HuH-7.5 (cell line): ENCODE measurements at regions not wholly inside any gene's neighbourhood (a gene's known extent, or its start where the extent isn't known, plus 50 kb on each side); places are given as distances from the start of the nearest gene placed in this dataset.

ENCODE experiments used
- DNase-seq: peaks from one replicate; pipeline ENCODE4 v3.0.0; 2011; ENCODE audit warnings: low spot score

DNA sequence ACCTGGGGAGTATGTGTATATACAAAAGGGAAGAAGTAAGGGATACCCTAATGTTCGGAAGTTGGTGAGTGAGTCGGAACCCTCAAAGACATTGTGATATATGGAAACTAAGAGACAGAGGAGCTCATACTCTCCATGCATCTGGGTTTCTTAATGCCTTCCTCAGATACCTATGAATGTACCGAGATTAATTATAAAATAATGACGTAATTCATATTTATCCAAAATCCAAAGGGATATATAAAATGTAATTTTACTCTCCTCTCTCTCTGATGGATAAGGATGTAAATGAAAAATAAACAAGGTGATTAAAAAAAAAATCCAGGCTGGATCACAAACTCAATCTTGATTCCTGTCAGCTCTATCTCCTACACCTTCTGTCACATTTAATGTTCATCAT lies 275.9 kb upstream of the FAM241A start:
- DNase-seq: no peak

GRCh38 chr4:111871802-111872201 lies 273.5 kb upstream of the FAM241A start:
- DNase-seq: no peak

DNA sequence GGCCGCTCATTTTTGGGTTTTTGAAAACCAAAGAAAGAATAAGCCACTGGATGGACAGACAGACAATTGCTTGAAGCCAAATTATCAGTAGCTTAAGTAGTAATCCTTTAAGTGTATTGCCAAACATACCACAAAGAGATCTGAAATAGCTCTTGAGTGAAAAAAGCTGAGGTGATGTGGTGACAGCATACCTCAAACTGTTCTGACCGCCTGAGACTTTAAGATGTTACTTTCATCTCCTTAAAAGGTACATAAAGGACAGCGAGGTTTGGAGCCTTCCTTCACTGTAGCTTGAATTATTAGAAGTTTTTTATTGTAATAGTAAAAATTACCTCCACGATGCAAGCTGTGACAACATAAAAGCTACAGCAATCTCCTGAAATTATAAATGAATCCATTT lies 271.5 kb upstream of the FAM241A start:
- DNase-seq: no peak

DNA sequence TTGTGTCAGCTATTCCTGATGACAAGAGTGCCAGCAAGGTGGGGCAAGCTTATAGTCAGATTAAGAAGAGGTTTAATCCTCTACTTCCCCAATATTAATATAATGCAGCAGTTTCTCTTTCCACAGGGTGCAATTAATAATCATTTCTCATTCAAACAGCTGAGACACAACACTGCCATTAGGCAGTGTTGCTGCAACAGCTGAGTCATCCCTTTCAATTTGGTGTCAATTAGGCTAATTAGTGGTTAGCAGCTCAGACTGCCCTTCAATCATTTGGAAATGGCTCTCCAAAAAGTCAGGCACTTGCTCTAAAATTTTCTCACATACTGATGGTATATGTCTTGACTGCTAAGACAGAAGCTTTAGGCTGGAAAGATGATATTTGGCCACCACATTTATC lies 265.7 kb upstream of the FAM241A start:
- no peak for DNase-seq

GRCh38 chr4:111880116-111880515 lies 265.1 kb upstream of the FAM241A start:
- no peak for DNase-seq

DNA sequence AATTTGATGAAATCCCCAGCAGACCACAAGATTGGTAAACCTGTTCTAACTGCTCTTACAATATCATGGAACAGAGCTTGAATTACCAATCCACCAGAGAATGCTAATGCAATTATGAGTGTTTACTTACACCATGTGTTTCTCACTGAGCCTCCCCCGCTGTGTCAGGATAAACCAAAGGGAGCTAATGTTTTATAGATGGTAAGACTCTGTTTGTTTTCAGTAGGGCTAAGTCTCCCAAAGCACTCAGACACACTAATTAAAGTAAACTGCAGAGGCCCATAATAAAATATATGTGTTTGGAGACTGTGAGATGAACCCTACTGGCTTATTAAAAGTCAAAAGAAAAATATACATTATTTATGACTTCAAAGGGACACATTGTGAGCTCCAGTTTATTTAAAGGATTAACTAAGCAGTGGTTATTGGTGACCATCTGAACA lies 261.7 kb upstream of the FAM241A start:
- no peak for DNase-seq

GRCh38 chr4:111890412-111890811 lies 254.8 kb upstream of the FAM241A start:
- DNase-seq: no peak

DNA sequence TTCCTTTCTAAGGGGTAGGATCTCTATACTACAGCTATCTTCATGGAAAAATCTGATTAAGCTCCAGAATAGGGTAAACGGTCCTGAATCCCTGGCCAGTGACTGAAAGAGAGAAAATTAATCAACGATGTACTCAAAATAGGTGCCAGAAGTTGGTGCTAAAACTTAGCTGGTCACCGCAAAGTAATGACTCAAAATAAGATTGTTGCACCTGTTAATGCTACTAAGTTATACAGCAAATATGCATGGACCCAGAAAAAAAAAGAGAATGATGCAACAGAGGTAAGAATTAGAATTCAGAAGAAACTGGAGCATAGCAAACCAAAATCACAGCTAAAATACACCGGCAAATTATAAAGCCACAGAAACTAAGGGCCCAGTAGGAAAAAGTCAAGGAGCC lies 239.7 kb upstream of the FAM241A start:
- no peak for DNase-seq

GRCh38 chr4:111919639-111920038 lies 225.6 kb upstream of the FAM241A start:
- no peak for DNase-seq

DNA sequence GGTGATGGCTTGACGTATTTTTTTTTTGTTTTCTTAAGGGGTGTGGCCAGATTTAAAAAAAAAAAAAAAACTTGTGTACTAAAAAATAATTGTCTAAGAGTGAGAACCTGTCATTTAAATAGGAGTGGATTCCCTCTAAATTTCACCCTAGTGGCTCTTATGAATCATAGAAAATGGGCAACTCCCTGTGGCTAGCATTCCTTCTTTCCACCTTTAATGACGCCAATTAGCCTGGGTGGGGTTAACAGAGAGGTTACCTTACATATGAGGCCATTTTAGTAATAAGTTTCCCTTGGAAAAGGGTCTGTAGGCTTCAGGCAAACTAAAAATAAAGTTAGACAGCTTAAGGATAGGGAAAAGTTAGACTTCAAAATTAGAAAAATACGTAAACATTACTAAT lies 223.5 kb upstream of the FAM241A start:
- DNase-seq: no peak

DNA sequence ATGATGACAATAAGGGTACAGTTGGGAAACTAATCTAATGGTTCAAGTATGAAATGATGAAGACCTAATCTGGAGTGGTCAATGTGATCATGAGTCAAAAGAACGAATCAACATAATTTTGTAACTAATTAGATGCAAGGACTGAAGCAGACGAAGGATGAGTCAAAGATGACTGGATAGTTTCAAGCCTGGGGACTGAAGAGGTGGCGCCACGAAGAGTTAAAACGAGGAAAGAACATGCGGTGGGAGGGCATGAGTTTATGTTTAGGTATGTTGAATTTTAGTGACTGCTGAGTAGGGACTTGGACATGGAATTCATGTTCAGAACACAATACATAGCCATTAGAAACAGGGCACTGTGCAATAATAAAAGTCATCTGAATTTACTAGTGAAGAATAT lies 221.5 kb upstream of the FAM241A start:
- DNase-seq: no peak

DNA sequence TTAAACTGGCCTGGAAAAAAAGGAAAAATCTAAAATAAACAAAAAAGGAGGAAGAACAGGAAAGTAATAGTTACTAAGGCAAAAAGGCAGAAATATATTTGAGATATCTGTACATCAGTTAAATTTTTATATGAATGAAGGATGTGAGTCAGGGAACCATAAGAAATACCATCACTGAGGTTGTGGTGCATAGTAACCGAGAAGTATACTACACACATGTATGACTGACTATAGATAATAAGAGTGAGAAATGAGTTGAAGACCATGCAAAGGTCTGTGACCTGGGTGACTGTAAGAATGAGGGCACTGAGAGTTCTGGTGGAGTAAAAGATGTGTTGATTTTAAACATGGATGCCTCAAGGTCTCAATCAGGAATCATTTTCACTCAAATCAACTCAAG lies 220.6 kb upstream of the FAM241A start:
- DNase-seq: no peak

DNA sequence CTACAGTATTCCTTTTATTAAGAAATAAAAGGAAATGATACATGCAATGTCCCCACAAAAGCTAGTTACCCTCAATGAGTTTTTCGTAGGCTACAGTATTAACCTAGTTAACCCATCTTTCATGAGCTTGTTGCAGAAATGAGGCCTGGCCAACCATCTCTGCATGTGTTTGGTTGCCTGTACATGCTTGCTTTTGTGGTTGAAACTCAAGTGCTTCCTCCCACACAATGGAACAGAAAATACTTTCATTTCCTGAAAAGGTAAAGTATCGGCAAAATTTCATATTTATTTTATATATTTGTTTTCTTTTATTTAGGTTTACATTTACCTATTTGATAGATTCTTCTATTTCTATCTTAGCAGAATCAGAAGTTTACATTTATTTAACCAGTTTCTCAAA lies 214.6 kb upstream of the FAM241A start:
- no peak for DNase-seq

DNA sequence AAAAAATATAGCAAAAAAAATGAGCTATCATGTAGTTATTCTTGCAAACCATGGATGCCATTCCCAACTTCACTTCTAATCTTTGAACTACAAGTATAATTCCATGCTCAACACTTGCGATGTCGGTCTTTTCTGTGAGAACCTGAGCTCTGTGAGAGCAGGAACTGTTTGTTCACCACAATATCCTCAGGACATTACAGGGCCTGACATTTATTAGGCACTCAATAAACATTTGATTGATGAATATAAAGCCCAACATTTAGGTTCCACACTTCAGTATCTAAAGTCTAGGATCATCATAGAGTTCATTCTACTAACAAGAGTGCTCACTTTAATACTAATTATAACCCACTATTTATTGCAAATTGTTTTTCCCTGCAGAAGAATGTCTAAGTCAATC lies 211.6 kb upstream of the FAM241A start:
- DNase-seq: no peak

- DNase-seq: no peak
These were observed 210.9 kb upstream of the FAM241A start for GRCh38 chr4:111934314-111934713.

DNA sequence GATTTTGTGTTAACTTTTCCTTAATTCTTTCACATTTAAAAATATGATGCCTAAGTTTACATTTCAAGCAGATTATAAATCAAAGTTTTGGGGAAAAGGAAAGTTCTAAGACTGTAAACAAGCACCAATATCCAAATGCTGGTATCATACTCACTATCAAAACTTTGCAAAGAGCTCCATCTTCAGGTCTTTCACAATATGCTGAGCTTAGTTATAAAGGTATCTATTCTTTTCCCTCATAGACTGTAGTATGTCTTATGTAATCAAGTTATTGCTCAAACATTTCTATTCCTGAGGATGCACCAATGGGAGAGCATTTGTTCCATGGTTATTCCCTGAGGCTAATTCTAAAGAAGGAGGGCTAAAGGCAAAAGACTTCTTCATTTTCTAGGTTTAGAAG lies 207.9 kb upstream of the FAM241A start:
- DNase-seq: peak; percentile 10

DNA sequence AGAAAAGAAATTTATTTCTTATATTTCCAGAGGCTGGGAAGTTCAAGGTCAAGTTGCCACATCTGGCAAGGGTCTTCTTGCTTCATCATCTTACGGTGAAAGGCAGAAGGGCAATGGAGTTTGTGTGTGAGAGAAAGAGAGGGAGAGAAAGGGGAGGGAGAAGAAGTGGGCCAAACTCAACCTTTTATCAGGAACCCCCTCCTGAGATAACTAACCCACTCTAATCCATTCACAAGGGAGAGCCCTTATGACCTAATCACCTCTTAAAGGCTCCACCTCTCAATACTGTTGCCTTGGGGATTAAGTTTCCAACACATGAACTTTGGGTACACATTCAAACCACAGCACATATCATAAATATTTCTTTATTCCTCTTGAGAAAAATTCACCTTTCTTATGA lies 203.3 kb upstream of the FAM241A start:
- DNase-seq: no peak

- DNase-seq: no peak
These were observed 201.5 kb upstream of the FAM241A start for GRCh38 chr4:111943796-111944203.

GRCh38 chr4:111945014-111945413 lies 200.2 kb upstream of the FAM241A start:
- no peak for DNase-seq

- no peak for DNase-seq
These were observed 198.5 kb upstream of the FAM241A start for GRCh38 chr4:111946800-111947199.

GRCh38 chr4:111952688-111953087 lies 192.6 kb upstream of the FAM241A start:
- no peak for DNase-seq

DNA sequence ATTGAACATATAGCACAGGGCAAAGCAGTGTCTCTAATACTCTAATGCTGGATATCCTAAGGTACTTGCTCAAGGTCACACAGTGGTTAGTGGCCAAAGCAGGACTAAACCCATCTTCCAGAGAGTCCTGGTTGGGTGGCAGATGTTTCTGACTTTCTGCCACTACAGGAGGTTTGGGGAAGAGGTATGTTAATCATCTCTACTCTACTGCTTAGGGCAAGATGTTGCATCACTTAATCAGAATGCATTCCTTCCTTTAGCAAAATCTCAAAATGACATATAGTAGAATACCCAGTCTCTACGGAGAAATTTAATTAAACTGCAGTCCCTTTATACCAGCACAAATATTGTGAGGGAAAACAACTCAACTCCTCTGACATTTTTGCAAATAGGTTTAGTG lies 190.7 kb upstream of the FAM241A start:
- DNase-seq: no peak

DNA sequence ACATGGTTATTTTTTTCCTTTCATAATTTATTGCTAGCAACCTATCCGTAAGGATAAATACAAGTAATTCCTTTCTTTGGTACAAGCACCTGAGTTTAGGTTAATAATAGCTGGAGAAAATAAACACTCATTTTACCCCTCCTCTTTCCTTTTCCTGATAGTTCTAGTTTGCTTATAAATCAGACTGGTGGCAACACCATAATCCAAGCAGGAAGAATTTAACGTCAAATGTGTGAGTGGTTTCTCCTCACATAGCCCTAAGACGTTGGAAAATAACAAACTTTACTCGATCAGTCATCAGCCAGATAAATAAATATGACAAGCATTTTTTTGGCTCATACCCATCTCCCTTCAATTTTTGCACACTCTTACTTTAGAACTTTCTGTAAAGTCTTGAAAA lies 190.3 kb upstream of the FAM241A start:
- no peak for DNase-seq

DNA sequence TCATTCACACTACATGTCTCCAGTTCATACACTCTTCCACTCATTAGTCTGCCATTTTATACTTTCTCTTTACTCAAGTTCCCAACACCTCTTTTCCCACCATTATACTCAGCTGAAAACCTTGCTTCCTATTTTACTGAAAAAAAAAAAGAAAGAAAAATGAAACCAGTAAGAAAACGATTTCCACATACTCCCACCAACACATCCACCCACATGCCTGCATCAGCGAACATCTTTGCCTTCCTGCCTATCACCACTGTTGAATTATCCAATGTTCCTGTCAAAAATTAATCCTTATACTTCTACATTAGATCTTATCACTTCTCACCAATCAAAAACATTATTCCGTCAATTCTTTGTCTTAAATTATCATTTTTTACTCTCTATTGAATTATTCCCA lies 188.1 kb upstream of the FAM241A start:
- no peak for DNase-seq

DNA sequence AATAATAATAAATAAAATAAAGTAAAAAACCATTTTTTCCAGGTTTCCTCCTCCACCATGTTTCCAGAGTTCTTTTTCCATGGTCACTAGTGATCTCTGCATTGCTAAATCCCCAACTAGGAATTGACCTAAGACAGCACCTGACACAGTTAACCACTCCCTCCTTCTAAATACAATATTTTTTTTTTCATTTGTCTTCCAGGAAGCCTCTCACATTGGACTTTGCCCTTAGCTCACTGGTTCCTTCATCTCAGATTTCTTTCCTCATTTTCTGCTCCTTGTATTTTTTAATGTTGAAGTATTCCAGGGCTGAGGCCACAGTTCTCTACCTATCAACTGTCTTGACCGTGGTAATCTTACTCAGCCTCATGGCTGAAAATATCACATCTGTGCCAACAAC lies 187.3 kb upstream of the FAM241A start:
- DNase-seq: no peak
